BE2C (cell line): ENCODE measurements at regions not wholly inside any gene's neighbourhood (a gene's known extent, or its start where the extent isn't known, plus 50 kb on each side); places are given as distances from the start of the nearest gene placed in this dataset.

ENCODE experiments used
- DNase-seq: peaks from one replicate; pipeline ENCODE4 v3.0.0-alpha.2; 2020
- H3K27me3 ChIP-seq: fragments of 250-450 bp; sonication (Bioruptor Pico); 2 replicates; pipeline ENCODE4 v1.5.1; 2020; ENCODE audit warnings: mild to moderate bottlenecking
- H3K36me3 ChIP-seq: fragments of 250-450 bp; sonication (Bioruptor Pico); 2 replicates; pipeline ENCODE4 v1.5.1; 2020; ENCODE audit warnings: mild to moderate bottlenecking
- H3K4me1 ChIP-seq: fragments of 250-450 bp; sonication (Bioruptor Pico); 2 replicates; pipeline ENCODE4 v1.5.1; 2020
- H3K4me3 ChIP-seq: 2 replicates; pipeline ENCODE4 v1.5.1; 2011; ENCODE audit warnings: low read depth, low read length
- H3K9me3 ChIP-seq: fragments of 250-450 bp; sonication (Bioruptor Pico); 2 replicates; pipeline ENCODE4 v1.5.1; 2020
- CTCF ChIP-seq: IDR thresholded peaks from 2 replicates; pipeline ENCODE4 v1.5.1; 2012; ENCODE audit warnings: mild to moderate bottlenecking, low read depth, low read length

- no peak overlapping the region for H3K4me3 ChIP-seq
- H3K36me3 ChIP-seq = no peaks in the 10 kb centered on the region
- TF ChIP-seq CTCF = no peak
- no peak for DNase-seq
- no peaks in the 10 kb centered on the region for H3K9me3 ChIP-seq
- no peaks in the 10 kb centered on the region for H3K4me1 ChIP-seq
- H3K27me3 ChIP-seq = no peaks in the 10 kb centered on the region
Observed at GRCh38 chr4:114284629-114285028, 305.2 kb upstream of the ARSJ start.

GRCh38 chr4:114286262-114286810 is 306.9 kb upstream of the ARSJ start:
- no peak for DNase-seq
- Histone ChIP-seq H3K9me3 (no peaks in the 10 kb centered on the region), H3K4me1 (no peaks in the 10 kb centered on the region), H3K27me3 (no peaks in the 10 kb centered on the region), H3K36me3 (no peaks in the 10 kb centered on the region), H3K4me3 (no peak overlapping the region)
- TF ChIP-seq CTCF = no peak

GRCh38 chr4:114287079-114287696 is 307.7 kb upstream of the ARSJ start:
- no peak overlapping the region for H3K4me3 ChIP-seq
- H3K36me3 ChIP-seq = no peaks in the 10 kb centered on the region
- H3K9me3 ChIP-seq = no peaks in the 10 kb centered on the region
- H3K27me3 ChIP-seq = no peaks in the 10 kb centered on the region
- no peaks in the 10 kb centered on the region for H3K4me1 ChIP-seq
- DNase-seq = no peak
- TF ChIP-seq CTCF = no peak

- TF ChIP-seq CTCF = no peak
- H3K4me1 ChIP-seq = no peaks in the 10 kb centered on the region
Observed at GRCh38 chr4:114296126-114296525, 302.5 kb upstream of the UGT8 start.

GRCh38 chr4:114302472-114302871 is 296.1 kb upstream of the UGT8 start:
- Histone ChIP-seq H3K27me3 (no peaks in the 10 kb centered on the region), H3K4me1 (no peaks in the 10 kb centered on the region), H3K36me3 (no peaks in the 10 kb centered on the region), H3K4me3 (no peak overlapping the region), H3K9me3 (no peaks in the 10 kb centered on the region)
- no peak for TF ChIP-seq CTCF
- no peak for DNase-seq

More at GRCh38 chr4:114296126-114296525, 302.5 kb upstream of the UGT8 start:
- no peaks in the 10 kb centered on the region for H3K9me3 ChIP-seq
- no peaks in the 10 kb centered on the region for H3K36me3 ChIP-seq
- no peak for DNase-seq
- no peaks in the 10 kb centered on the region for H3K27me3 ChIP-seq
- no peak overlapping the region for H3K4me3 ChIP-seq

GRCh38 chr4:114304046-114304445 is 294.6 kb upstream of the UGT8 start:
- Histone ChIP-seq H3K4me1 (no peaks in the 10 kb centered on the region), H3K36me3 (no peaks in the 10 kb centered on the region), H3K4me3 (no peak overlapping the region), H3K9me3 (no peaks in the 10 kb centered on the region), H3K27me3 (no peaks in the 10 kb centered on the region)
- no peak for DNase-seq
- TF ChIP-seq CTCF = no peak
